NCI-H187 (cell line): ENCODE measurements at regions not wholly inside any gene's neighbourhood (a gene's known extent, or its start where the extent isn't known, plus 50 kb on each side); places are given as distances from the start of the nearest gene placed in this dataset.

Experiments used
- DNase-seq, 2 experiments: peaks; one replicate each; lab custom pipeline; 2025; lab: John Stamatoyannopoulos, UW

DNA sequence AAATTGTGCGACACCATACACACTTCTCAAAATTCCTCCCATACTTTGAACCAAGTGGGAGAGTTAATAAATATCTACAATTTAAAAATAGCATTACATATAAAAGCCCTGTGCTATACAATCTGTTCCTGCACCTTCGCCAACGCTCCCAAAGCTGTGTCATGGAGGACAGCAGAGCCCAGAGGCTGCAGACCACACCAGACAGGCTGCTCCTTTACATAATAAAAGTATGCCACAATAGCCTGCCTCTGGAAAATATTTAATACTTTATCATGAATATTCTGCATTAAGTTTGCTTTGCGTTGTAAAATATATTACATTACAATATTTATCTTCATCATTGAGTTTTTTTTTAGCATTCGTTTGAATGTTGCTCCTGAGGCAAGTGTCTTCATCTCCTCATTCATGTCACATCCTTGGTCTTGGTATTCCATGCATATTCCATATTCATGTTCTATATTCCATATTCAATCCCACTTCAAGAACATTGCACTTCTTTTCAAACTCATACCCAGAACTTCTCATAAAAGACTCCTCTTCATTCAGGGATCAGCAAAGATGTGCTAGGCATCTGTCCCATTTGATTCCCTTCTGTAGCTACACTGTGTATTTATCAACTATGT lies 663.9 kb downstream of the POM121L12 start:
- no peak for DNase-seq

- no peak for DNase-seq
Observed at GRCh38 chr7:53719122-53719521, 683.7 kb downstream of the POM121L12 start.

GRCh38 chr7:53740971-53741370 lies 705.5 kb downstream of the POM121L12 start:
- no peak for DNase-seq

- no peak for DNase-seq
Observed at GRCh38 chr7:53743697-53744402, 708.4 kb downstream of the POM121L12 start.

GRCh38 chr7:53744403-53744760 lies 708.9 kb downstream of the POM121L12 start:
- no peak for DNase-seq

GRCh38 chr7:53756946-53757345 lies 721.5 kb downstream of the POM121L12 start:
- no peak for DNase-seq

- no peak for DNase-seq
Observed at GRCh38 chr7:53768186-53768585, 732.8 kb downstream of the POM121L12 start.

DNA sequence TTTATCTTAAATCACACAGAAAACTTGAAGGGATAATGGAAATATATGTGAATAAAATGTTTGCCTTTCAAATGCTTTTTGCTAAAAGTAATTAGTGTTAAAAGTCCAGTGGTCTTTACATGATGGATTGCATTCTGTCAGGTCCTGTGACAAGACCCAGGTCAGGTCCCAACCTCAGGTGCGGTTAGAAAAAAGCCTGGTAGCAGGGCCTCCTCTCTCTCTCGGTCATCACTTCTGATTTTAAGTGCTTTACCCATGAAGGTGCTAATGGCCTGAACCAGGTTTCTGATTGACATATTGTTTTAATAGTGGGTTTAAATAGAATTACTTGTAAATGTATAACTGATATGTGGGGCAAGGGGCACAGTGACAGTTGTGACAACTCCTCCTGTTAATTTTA lies 736.3 kb downstream of the POM121L12 start:
- no peak for DNase-seq

GRCh38 chr7:53776323-53776722 lies 740.9 kb downstream of the POM121L12 start:
- DNase-seq: no peak

- no peak for DNase-seq
Observed at GRCh38 chr7:53789741-53790140, 752.4 kb upstream of the VSTM2A start.

DNA sequence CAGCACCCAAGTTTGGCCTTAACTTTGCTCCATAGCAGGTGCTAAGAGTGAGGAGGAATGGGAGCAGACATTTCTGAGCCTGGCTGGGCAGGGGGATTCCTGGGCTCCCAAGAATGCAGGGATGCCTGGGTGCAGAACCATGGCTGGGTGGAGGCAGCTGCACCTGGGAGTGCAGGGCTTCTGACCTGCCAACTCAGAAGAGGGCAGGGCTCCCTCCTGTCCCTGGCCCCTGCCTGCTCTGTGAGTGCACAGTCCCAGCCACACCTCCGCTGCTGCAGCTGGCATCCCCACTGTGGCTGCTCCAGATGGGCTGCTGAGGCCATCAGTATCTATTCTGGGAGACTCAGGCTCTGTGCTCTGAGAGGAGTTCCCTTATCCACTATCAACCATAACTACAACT lies 747.4 kb upstream of the VSTM2A start:
- no peak for DNase-seq

GRCh38 chr7:53800746-53801145 lies 741.4 kb upstream of the VSTM2A start:
- DNase-seq: no peak

- DNase-seq: no peak
Observed at GRCh38 chr7:53806119-53806518, 736.1 kb upstream of the VSTM2A start.

DNA sequence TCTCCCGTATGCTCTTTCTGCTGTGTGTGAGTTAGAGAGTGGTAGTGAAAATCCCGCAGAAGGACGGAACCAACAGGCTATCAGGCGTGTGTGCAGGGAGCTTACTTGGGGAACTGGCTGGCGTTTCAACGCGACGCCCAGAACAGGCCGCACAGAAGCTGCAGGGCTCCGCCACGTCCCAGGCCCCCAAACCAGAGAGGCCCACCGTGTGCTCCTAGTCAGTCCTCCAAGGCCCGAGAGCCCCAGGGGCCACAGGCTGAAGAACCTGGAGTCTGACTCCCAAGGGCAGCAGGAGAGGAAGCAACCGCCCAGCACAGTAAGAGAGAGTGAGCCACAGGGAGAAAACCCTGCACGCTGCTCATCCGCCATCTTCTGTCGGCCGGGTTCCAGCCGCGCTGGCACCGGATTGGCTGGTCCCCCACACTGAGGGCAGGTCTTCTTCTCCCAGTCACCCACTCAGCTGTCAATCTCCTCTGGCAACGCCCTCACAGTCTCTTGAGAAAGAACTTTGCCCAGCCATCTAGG lies 730.6 kb upstream of the VSTM2A start:
- peak; percentile 15 to 17 for DNase-seq

GRCh38 chr7:53812135-53812534 lies 730.0 kb upstream of the VSTM2A start:
- DNase-seq: no peak

DNA sequence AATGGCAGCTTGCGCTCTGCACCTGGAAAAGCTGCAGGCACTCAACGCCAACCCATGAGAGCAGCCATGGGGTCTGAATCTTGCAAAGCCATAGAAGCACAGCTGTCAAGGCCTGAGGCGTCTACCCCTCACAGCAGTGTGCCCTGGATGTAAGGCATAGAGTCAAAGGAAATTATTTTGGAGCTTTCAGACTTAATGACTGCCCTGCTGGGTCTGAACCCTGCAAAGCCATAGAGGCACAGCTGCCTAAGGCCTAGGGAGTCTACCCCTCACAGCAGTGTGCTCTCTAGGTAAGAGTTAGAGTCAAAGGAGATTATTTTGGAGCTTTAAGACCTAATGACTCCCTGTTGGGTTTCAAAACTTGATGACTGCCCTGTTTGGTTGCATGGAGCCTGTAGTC lies 706.9 kb upstream of the VSTM2A start:
- no peak for DNase-seq

GRCh38 chr7:53877688-53878087 lies 664.5 kb upstream of the VSTM2A start:
- DNase-seq: no peak

- DNase-seq: no peak
Observed at GRCh38 chr7:53900856-53901528, 641.2 kb upstream of the VSTM2A start.

DNA sequence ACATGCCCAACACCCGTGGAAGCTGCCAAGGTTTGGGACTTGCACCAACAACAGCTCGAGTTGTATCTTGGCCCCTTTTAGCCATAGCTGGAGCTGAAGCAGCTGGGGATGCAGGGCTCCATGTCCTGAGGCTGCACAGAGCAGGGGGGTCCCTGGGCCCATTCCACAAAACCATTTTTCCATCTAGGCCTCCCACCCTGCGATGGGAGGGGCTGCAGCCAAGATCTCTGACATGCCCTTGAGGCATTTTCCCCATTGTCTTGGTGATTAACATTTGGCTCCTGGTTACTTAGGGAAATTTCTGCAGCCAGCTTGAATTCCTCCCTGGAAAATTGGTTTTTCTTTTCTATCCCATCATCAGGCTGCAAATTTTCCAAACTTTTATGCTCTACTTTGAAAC lies 637.8 kb upstream of the VSTM2A start:
- DNase-seq: no peak

DNA sequence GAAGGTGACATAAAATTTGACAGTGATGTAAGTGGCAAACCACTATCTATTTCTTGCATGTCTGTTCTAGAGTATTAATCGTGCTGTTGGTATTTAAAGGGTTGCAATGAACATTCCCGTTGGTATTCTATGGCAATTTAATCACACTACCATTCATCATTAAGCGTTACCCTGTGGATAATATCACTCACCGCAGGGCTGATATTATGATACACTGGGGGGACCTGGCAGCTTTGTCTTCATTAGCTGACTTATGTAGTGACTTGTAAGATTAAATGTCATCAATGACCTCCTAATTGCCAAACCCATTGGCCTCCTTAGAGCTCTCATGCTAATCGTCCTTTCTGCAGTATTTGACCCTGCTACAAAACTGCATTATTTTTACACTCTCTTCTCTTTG lies 624.5 kb upstream of the VSTM2A start:
- no peak for DNase-seq

DNA sequence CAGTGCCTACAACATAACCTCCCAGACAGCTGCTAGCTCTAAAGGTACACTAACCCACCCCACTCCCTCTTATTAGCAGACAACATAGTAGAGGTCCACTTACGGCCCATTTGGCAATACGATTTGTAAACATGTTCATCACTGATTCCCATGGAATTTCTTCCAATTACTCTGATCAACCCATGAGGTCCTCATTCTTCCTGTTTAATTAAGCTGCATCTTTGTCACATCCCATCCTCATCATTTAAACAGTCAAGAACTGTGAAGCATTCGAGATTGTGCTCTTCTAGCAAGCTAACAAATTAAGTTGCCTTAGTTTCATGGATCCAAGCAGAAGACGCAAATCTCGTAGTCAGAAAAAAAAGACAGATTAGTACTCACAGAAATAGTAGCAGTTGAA lies 622.2 kb upstream of the VSTM2A start:
- no peak for DNase-seq

- no peak for DNase-seq
Observed at GRCh38 chr7:53940483-53940882, 601.7 kb upstream of the VSTM2A start.

DNA sequence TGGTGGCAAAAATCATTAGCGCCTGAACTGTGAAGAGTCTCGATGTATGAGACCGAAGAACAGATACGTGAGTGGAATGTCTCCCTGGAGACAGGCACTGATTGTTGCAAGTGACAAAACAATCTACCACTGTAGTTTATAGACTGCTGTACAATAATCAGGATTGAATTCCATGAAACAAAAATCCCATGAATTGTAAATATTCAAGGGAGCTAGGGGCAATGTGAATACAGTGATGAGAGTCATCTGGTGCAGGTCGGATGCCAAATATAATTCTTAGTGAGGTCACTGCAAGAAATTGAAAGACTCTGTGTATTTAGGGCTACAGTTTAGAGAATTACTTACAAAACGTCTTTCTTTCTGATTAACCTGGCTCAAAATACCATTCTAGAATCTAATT lies 594.4 kb upstream of the VSTM2A start:
- DNase-seq: no peak
